ENCODE measurements at regions not wholly inside any gene's neighbourhood (a gene's known extent, or its start where the extent isn't known, plus 50 kb on each side); places are given as distances from the start of the nearest gene placed in this dataset.

DNA sequence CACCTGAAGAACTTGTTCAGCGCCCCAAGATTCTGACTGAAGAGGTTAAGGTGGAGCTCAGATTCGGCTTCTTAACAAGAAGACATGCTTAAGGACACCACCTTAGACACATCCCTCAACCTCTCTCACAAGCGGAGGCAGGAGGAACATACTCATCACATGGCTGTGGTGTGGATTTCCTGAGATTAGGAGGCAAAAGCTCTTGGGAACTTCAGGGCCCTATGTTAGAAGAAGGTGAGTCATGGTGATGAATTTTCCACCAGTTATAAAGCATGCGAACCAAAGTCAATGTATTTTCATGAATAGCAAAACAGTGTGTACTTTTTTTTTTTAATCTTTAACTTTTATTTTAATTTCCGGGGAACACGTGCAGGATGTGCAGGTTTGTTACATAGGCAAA lies 212.2 kb upstream of the SUCLG2 start:
- TF ChIP-seq POLR2A (IDR thresholded peaks at IDR 0.05; ENCODE audit: low read length) (no peak), GATA1 (IDR thresholded peaks at IDR 0.05; ENCODE audit: low read depth, low read length) (no peak)

Measured in erythroblast (primary cell).